ENCODE measurements at regions not wholly inside any gene's neighbourhood (a gene's known extent, or its start where the extent isn't known, plus 50 kb on each side); places are given as distances from the start of the nearest gene placed in this dataset.

- TF ChIP-seq, protein P1, sequence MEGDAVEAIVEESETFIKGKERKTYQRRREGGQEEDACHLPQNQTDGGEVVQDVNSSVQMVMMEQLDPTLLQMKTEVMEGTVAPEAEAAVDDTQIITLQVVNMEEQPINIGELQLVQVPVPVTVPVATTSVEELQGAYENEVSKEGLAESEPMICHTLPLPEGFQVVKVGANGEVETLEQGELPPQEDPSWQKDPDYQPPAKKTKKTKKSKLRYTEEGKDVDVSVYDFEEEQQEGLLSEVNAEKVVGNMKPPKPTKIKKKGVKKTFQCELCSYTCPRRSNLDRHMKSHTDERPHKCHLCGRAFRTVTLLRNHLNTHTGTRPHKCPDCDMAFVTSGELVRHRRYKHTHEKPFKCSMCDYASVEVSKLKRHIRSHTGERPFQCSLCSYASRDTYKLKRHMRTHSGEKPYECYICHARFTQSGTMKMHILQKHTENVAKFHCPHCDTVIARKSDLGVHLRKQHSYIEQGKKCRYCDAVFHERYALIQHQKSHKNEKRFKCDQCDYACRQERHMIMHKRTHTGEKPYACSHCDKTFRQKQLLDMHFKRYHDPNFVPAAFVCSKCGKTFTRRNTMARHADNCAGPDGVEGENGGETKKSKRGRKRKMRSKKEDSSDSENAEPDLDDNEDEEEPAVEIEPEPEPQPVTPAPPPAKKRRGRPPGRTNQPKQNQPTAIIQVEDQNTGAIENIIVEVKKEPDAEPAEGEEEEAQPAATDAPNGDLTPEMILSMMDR (conservative IDR thresholded peaks at IDR 0.05) = no peak
- TF ChIP-seq EZH2 (IDR thresholded peaks at IDR 0.05; ENCODE audit: low read depth) = no peak
These were observed 85.5 kb upstream of the ZNF217 start for GRCh38 chr20:53678990-53679596.
